Suprapubic skin (tissue), 4 donors: ENCODE measurements at regions not wholly inside any gene's neighbourhood (a gene's known extent, or its start where the extent isn't known, plus 50 kb on each side); places are given as distances from the start of the nearest gene placed in this dataset.

Experiments used
- DNase-seq, 2 donors: peaks; one replicate each; pipeline ENCODE4 v3.0.0-alpha.2; 2019; ENCODE audit warnings: low spot score in 2 of 2
- H3K27ac ChIP-seq: fragments of 200-600 bp; sonication (generic); one replicate; pipeline ENCODE4 v1.5.1; 2019
- H3K27me3 ChIP-seq: fragments of 200-600 bp; sonication (generic); one replicate; pipeline ENCODE4 v1.5.1; 2019
- H3K36me3 ChIP-seq: fragments of 200-600 bp; sonication (generic); one replicate; pipeline ENCODE4 v1.5.1; 2019
- H3K4me1 ChIP-seq: fragments of 200-600 bp; sonication (generic); one replicate; pipeline ENCODE4 v1.5.1; 2019
- H3K4me3 ChIP-seq: fragments of 200-600 bp; sonication (generic); one replicate; pipeline ENCODE4 v1.5.1; 2019; ENCODE audit warnings: mild to moderate bottlenecking
- H3K9me3 ChIP-seq: fragments of 200-600 bp; sonication (generic); one replicate; pipeline ENCODE4 v1.5.1; 2019
- CTCF ChIP-seq, 2 donors: fragments of 200-600 bp in 1 of 2; fragments of 450-650 bp in 1 of 2; sonication (generic) in 1 of 2; IDR thresholded peaks; one replicate each; pipeline ENCODE4 v1.5.1; 2016 to 2019; ENCODE audit warnings: antibody characterized with exemption in 2 of 2, mild to moderate bottlenecking in 1 of 2, moderate library complexity in 1 of 2
- EP300 ChIP-seq: sonication (generic); formaldehyde crosslinking; IDR thresholded peaks from one replicate; pipeline ENCODE4 v1.6.1; 2017; ENCODE audit warnings: antibody characterized with exemption
- POLR2A ChIP-seq, 2 donors: fragments of 450-650 bp; IDR thresholded peaks; one replicate each; pipeline ENCODE4 v1.6.1; 2017; ENCODE audit warnings: antibody characterized with exemption in 2 of 2, mild to moderate bottlenecking in 2 of 2, moderate library complexity in 2 of 2
- POLR2AphosphoS5 ChIP-seq, 3 donors: sonication (generic); formaldehyde crosslinking; IDR thresholded peaks; one replicate each; pipeline ENCODE4 v1.6.1; 2017; ENCODE audit warnings: antibody characterized with exemption in 3 of 3
- WGBS: methylation state at CpG from one replicate; pipeline ENCODE4 v1.1.5; 2018; 5-methylcytosine and 5-hydroxymethylcytosine counted together

- Histone ChIP-seq H3K27me3 (no peaks in the 10 kb centered on the region), H3K36me3 (no peaks in the 10 kb centered on the region), H3K9me3 (no peaks in the 10 kb centered on the region), H3K27ac (no peak overlapping the region), H3K4me3 (no peak overlapping the region), H3K4me1 (no peaks in the 10 kb centered on the region)
- 48% methylated on average over 2 of the region's 2 CpGs for WGBS
- DNase-seq = no peak
- no peak for TF ChIP-seq POLR2A (IDR thresholded peaks at IDR 0.05)
- no peak for TF ChIP-seq EP300
- TF ChIP-seq CTCF (IDR thresholded peaks at IDR 0.05) = no peak
- TF ChIP-seq POLR2AphosphoS5 (IDR thresholded peaks at IDR 0.05) = no peak
Observed at GRCh38 chr3:8143186-8143585, 358.4 kb upstream of the LMCD1 start.

GRCh38 chr3:8145661-8146060, 356.0 kb upstream of the LMCD1 start:
- Histone ChIP-seq H3K4me3 (no peak overlapping the region), H3K27ac (no peak overlapping the region), H3K27me3 (no peaks in the 10 kb centered on the region), H3K4me1 (no peaks in the 10 kb centered on the region), H3K36me3 (no peaks in the 10 kb centered on the region), H3K9me3 (no peaks in the 10 kb centered on the region)
- no peak for DNase-seq
- WGBS = 82% methylated on average over 2 of the region's 2 CpGs
- no peak for TF ChIP-seq POLR2A (IDR thresholded peaks at IDR 0.05)
- TF ChIP-seq POLR2AphosphoS5 (IDR thresholded peaks at IDR 0.05) = no peak
- TF ChIP-seq EP300 = no peak
- TF ChIP-seq CTCF (IDR thresholded peaks at IDR 0.05) = no peak

- no peak for DNase-seq
- no peaks in the 10 kb centered on the region for H3K9me3 ChIP-seq
- 17% methylated on average over 1 of the region's 1 CpG for WGBS
- TF ChIP-seq CTCF (IDR thresholded peaks at IDR 0.05) = no peak
- no peak for TF ChIP-seq POLR2AphosphoS5 (IDR thresholded peaks at IDR 0.05)
- TF ChIP-seq EP300 = no peak
- TF ChIP-seq POLR2A (IDR thresholded peaks at IDR 0.05) = no peak
- H3K27me3 ChIP-seq = no peaks in the 10 kb centered on the region
- H3K4me1 ChIP-seq = no peaks in the 10 kb centered on the region
- H3K36me3 ChIP-seq = no peaks in the 10 kb centered on the region
- no peak overlapping the region for H3K4me3 ChIP-seq
- H3K27ac ChIP-seq = no peak overlapping the region
Observed at GRCh38 chr3:8147711-8148110, 353.9 kb upstream of the LMCD1 start.

GRCh38 chr3:8152821-8153418, 348.7 kb upstream of the LMCD1 start:
- 59% methylated on average over 6 of the region's 6 CpGs for WGBS
- TF ChIP-seq POLR2AphosphoS5 (IDR thresholded peaks at IDR 0.05) = no peak
- TF ChIP-seq EP300 = no peak
- no peak for TF ChIP-seq CTCF (IDR thresholded peaks at IDR 0.05)
- TF ChIP-seq POLR2A (IDR thresholded peaks at IDR 0.05) = no peak

GRCh38 chr3:8153800-8154199, 347.8 kb upstream of the LMCD1 start:
- Histone ChIP-seq H3K9me3 (no peaks in the 10 kb centered on the region), H3K27ac (no peak overlapping the region), H3K4me1 (no peaks in the 10 kb centered on the region), H3K4me3 (no peak overlapping the region), H3K36me3 (no peaks in the 10 kb centered on the region), H3K27me3 (no peaks in the 10 kb centered on the region)
- no peak for DNase-seq
- TF ChIP-seq EP300 = no peak
- TF ChIP-seq CTCF (IDR thresholded peaks at IDR 0.05) = no peak
- no peak for TF ChIP-seq POLR2A (IDR thresholded peaks at IDR 0.05)

More at GRCh38 chr3:8152821-8153418, 348.7 kb upstream of the LMCD1 start:
- H3K27me3 ChIP-seq = no peaks in the 10 kb centered on the region
- H3K9me3 ChIP-seq = no peaks in the 10 kb centered on the region
- no peak overlapping the region for H3K27ac ChIP-seq
- no peak for DNase-seq
- H3K36me3 ChIP-seq = no peaks in the 10 kb centered on the region
- no peaks in the 10 kb centered on the region for H3K4me1 ChIP-seq
- H3K4me3 ChIP-seq = no peak overlapping the region
